OCI-LY7 (cell line): ENCODE measurements at regions not wholly inside any gene's neighbourhood (a gene's known extent, or its start where the extent isn't known, plus 50 kb on each side); places are given as distances from the start of the nearest gene placed in this dataset.
"Not testable (repeated sequence)": the region's sequence is repeated elsewhere in the genome, so short reads cannot be mapped to it uniquely, and the experiment has no call there.

Source experiments
- BruUV-seq: library from RNA; stranded (reverse); fragments of 400-500 nt; replicated peaks from 2 replicates; lab custom pipeline; 2021; lab: Mats Ljungman, UMichigan
- CTCF ChIA-PET: fragments of 300-600 bp; sonication (Branson Sonifier 250); formaldehyde crosslinking; loops from one replicate; lab custom pipeline; 2022; ENCODE audit warnings: antibody characterized with exemption; ENCODE audit not compliant: unreplicated experiment; lab: Charles Lee
- POLR2A ChIA-PET: fragments of 300-600 bp; sonication (Branson Sonifier 250); formaldehyde crosslinking; loops from one replicate; lab custom pipeline; 2022; ENCODE audit warnings: antibody characterized with exemption; lab: Charles Lee
- DNase-seq: peaks from one replicate; pipeline ENCODE4 v3.0.0-alpha.2; 2015; ENCODE audit warnings: low spot score
- H2AFZ ChIP-seq: fragments of 200-600 bp; sonication (generic), shearing (Covaris generic); 2 replicates; pipeline ENCODE4 v1.6.1; 2014; ENCODE audit warnings: mild to moderate bottlenecking, antibody characterized with exemption, low read length, moderate library complexity
- H3K27ac ChIP-seq: fragments of 200-600 bp; sonication (generic); 2 replicates; pipeline ENCODE4 v1.5.1; 2014; ENCODE audit warnings: mixed run types, low read depth, mild to moderate bottlenecking, moderate library complexity, low read length, inconsistent platforms; ENCODE audit not compliant: poor library complexity, severe bottlenecking
- H3K36me3 ChIP-seq: fragments of 200-600 bp; sonication (generic); 2 replicates; pipeline ENCODE4 v1.6.1; 2014; ENCODE audit warnings: mild to moderate bottlenecking, antibody characterized with exemption, low read length, moderate library complexity, mixed read lengths; ENCODE audit not compliant: insufficient read depth
- H3K4me1 ChIP-seq: fragments of 200-600 bp; sonication (generic); 2 replicates; pipeline ENCODE4 v1.5.1; 2014; ENCODE audit warnings: mild to moderate bottlenecking, low read length; ENCODE audit not compliant: insufficient read depth, poor library complexity, severe bottlenecking
- H3K4me2 ChIP-seq: fragments of 200-600 bp; sonication (generic); 2 replicates; pipeline ENCODE4 v1.6.1; 2014; ENCODE audit warnings: mild to moderate bottlenecking, low read length
- H3K4me3 ChIP-seq: fragments of 200-600 bp; sonication (generic); 2 replicates; pipeline ENCODE4 v1.5.1; 2014; ENCODE audit warnings: mild to moderate bottlenecking, low read depth, low read length; ENCODE audit not compliant: poor library complexity, severe bottlenecking
- H3K79me2 ChIP-seq: fragments of 200-600 bp; sonication (generic); 2 replicates; pipeline ENCODE4 v1.6.1; 2016; ENCODE audit warnings: low read depth, mild to moderate bottlenecking, low read length, moderate library complexity, mixed read lengths; ENCODE audit not compliant: insufficient read depth
- H3K9me2 ChIP-seq: fragments of 200-600 bp; sonication (generic); 2 replicates; pipeline ENCODE4 v1.6.1; 2016; ENCODE audit warnings: mild to moderate bottlenecking, low read length, mixed read lengths; ENCODE audit not compliant: insufficient read depth
- H3K9me3 ChIP-seq: fragments of 200-600 bp; sonication (generic); 2 replicates; pipeline ENCODE4 v1.6.1; 2014; ENCODE audit warnings: mild to moderate bottlenecking, mixed run types, low read length, mixed read lengths
- H4K20me1 ChIP-seq: fragments of 200-600 bp; sonication (generic); 2 replicates; pipeline ENCODE4 v1.6.1; 2014; ENCODE audit warnings: mild to moderate bottlenecking, antibody characterized with exemption, low read length, moderate library complexity, mixed read lengths; ENCODE audit not compliant: insufficient read depth
- intact Hi-C: fragments of 100-400 bp; cut with micrococcal nuclease; formaldehyde crosslinking; loops from one replicate; pipeline ENCODE4 v1.10.0; 2022; ENCODE audit not compliant: unreplicated experiment

- H4K20me1 ChIP-seq, POLR2A ChIA-PET, H3K79me2 ChIP-seq, CTCF ChIA-PET, intact Hi-C loops, H3K27ac ChIP-seq, DNase-seq, BruUV-seq, H2AFZ ChIP-seq, H3K9me2 ChIP-seq, H3K4me3 ChIP-seq, H3K4me2 ChIP-seq, H3K4me1 ChIP-seq, H3K36me3 ChIP-seq, H3K9me3 ChIP-seq: not testable (repeated sequence)
Observed at GRCh38 chr1:224029286-224030025, 84.5 kb upstream of the FBXO28 start.

- H4K20me1 ChIP-seq, DNase-seq, intact Hi-C loops, H3K9me2 ChIP-seq, H3K27ac ChIP-seq, BruUV-seq, H3K79me2 ChIP-seq, H3K9me3 ChIP-seq, H3K4me3 ChIP-seq, H3K4me1 ChIP-seq, H3K4me2 ChIP-seq, CTCF ChIA-PET, H2AFZ ChIP-seq, H3K36me3 ChIP-seq, POLR2A ChIA-PET: not testable (repeated sequence)
Observed at GRCh38 chr1:224028802-224029201, 85.1 kb upstream of the FBXO28 start.

- H3K9me3 ChIP-seq, H2AFZ ChIP-seq, CTCF ChIA-PET, BruUV-seq, H3K4me1 ChIP-seq, H3K36me3 ChIP-seq, H3K27ac ChIP-seq, H3K4me2 ChIP-seq, H4K20me1 ChIP-seq, H3K9me2 ChIP-seq, DNase-seq, H3K79me2 ChIP-seq, POLR2A ChIA-PET, intact Hi-C loops, H3K4me3 ChIP-seq: not testable (repeated sequence)
Observed at GRCh38 chr1:224023122-224023521, 90.8 kb upstream of the FBXO28 start.

GRCh38 chr1:224022249-224022970 is 91.5 kb upstream of the FBXO28 start:
- BruUV-seq, intact Hi-C loops, POLR2A ChIA-PET, H3K4me2 ChIP-seq, DNase-seq, H3K36me3 ChIP-seq, H3K27ac ChIP-seq, H3K4me3 ChIP-seq, H3K9me3 ChIP-seq, H4K20me1 ChIP-seq, H3K9me2 ChIP-seq, H3K79me2 ChIP-seq, H2AFZ ChIP-seq, CTCF ChIA-PET, H3K4me1 ChIP-seq: not testable (repeated sequence)

- H3K36me3 ChIP-seq, H3K4me1 ChIP-seq, intact Hi-C loops, BruUV-seq, POLR2A ChIA-PET, H3K27ac ChIP-seq, H3K9me2 ChIP-seq, H3K4me2 ChIP-seq, DNase-seq, H2AFZ ChIP-seq, H3K79me2 ChIP-seq, H4K20me1 ChIP-seq, H3K4me3 ChIP-seq, H3K9me3 ChIP-seq, CTCF ChIA-PET: not testable (repeated sequence)
Observed at GRCh38 chr1:224019866-224020265, 94.0 kb upstream of the FBXO28 start.

GRCh38 chr1:224015782-224016181 is 98.1 kb upstream of the FBXO28 start:
- H3K4me1 ChIP-seq, DNase-seq, H3K4me3 ChIP-seq, BruUV-seq, H3K36me3 ChIP-seq, H2AFZ ChIP-seq, POLR2A ChIA-PET, H3K27ac ChIP-seq, H3K79me2 ChIP-seq, H4K20me1 ChIP-seq, CTCF ChIA-PET, H3K4me2 ChIP-seq, H3K9me2 ChIP-seq, intact Hi-C loops: not testable (repeated sequence)
- H3K9me3 ChIP-seq = peaks cover 25% of the 10 kb centered on the region
